Fibroblast of lung (primary cell): ENCODE measurements at regions not wholly inside any gene's neighbourhood (a gene's known extent, or its start where the extent isn't known, plus 50 kb on each side); places are given as distances from the start of the nearest gene placed in this dataset.

Experiments
- DNase-seq, 2 donors: peaks; one replicate each; pipeline versions ENCODE4 v3.0.0 to v3.0.0-alpha.2; 2010; ENCODE audit warnings: low read depth in 2 of 2
- H2AFZ ChIP-seq: 2 replicates; pipeline ENCODE4 v1.5.1; 2012; ENCODE audit warnings: low read length, control low read depth, inconsistent platforms
- H3K27ac ChIP-seq: 2 replicates; pipeline ENCODE4 v1.5.1; 2011; ENCODE audit warnings: low read length, control low read depth; ENCODE audit not compliant: insufficient read depth
- H3K27me3 ChIP-seq: 2 replicates; pipeline ENCODE4 v1.5.1; 2011; ENCODE audit warnings: mild to moderate bottlenecking, low read length; ENCODE audit not compliant: control insufficient read depth, insufficient read depth
- H3K36me3 ChIP-seq: 2 replicates; pipeline ENCODE4 v1.5.1; 2011; ENCODE audit warnings: low read length; ENCODE audit not compliant: control insufficient read depth, insufficient read depth
- H3K4me1 ChIP-seq: 2 replicates; pipeline ENCODE4 v1.5.1; 2011; ENCODE audit warnings: low read length; ENCODE audit not compliant: control insufficient read depth, insufficient read depth; ENCODE audit errors: extremely low read depth
- H3K4me2 ChIP-seq: 2 replicates; pipeline ENCODE4 v1.5.1; 2011; ENCODE audit warnings: low read length, control low read depth; ENCODE audit not compliant: insufficient read depth; ENCODE audit errors: extremely low read depth
- H3K4me3 ChIP-seq, 4 experiments: fragments of 200-600 bp in 1 of 4; sonication (generic) in 1 of 4; replicated peaks in 1 of 4; 2 replicates each; pipeline ENCODE4 v1.5.1; 2011 to 2016; ENCODE audit warnings: low read length in 4 of 4, low read depth in 3 of 4, mild to moderate bottlenecking in 3 of 4, control low read depth in 2 of 4, inconsistent platforms in 1 of 4, mixed read lengths in 1 of 4; ENCODE audit not compliant: insufficient read depth in 1 of 4; ENCODE audit errors: control extremely low read depth in 1 of 4
- H3K79me2 ChIP-seq: 2 replicates; pipeline ENCODE4 v1.5.1; 2012; ENCODE audit warnings: mild to moderate bottlenecking, low read length, inconsistent platforms; ENCODE audit not compliant: control insufficient read depth, insufficient read depth
- H3K9ac ChIP-seq: 2 replicates; pipeline ENCODE4 v1.5.1; 2011; ENCODE audit warnings: mild to moderate bottlenecking, low read length, control low read depth; ENCODE audit not compliant: insufficient read depth
- H3K9me3 ChIP-seq: 2 replicates; pipeline ENCODE4 v1.5.1; 2012; ENCODE audit warnings: low read depth, low read length; ENCODE audit not compliant: control insufficient read depth, insufficient read depth
- H4K20me1 ChIP-seq: 2 replicates; pipeline ENCODE4 v1.5.1; 2011; ENCODE audit warnings: low read length; ENCODE audit not compliant: control insufficient read depth, insufficient read depth; ENCODE audit errors: extremely low read depth
- CTCF ChIP-seq, 2 donors: IDR thresholded peaks in 1 of 2; conservative IDR thresholded peaks in 1 of 2; 1 replicate in 1 of 2; 2 replicates in 1 of 2; pipeline ENCODE4 v1.5.1; 2011 to 2012; ENCODE audit warnings: low read length in 2 of 2, control low read depth in 1 of 2, inconsistent platforms in 1 of 2, low read depth in 1 of 2, mild to moderate bottlenecking in 1 of 2
- EZH2 ChIP-seq: IDR thresholded peaks from 2 replicates; pipeline ENCODE4 v1.5.1; 2012; ENCODE audit warnings: low read length, control low read depth, mild to moderate bottlenecking; ENCODE audit errors: missing control alignments

- Histone ChIP-seq H3K4me1 (no peaks in the 10 kb centered on the region), H3K4me2 (no peak overlapping the region), H3K9ac (no peak overlapping the region), H4K20me1 (no peaks in the 10 kb centered on the region), H3K4me3 (no peak overlapping the region), H3K27ac (no peak overlapping the region), H2AFZ (no peak overlapping the region), H3K79me2 (no peaks in the 10 kb centered on the region), H3K36me3 (no peaks in the 10 kb centered on the region), H3K9me3 (no peaks in the 10 kb centered on the region), H3K27me3 (no peaks in the 10 kb centered on the region)
- TF ChIP-seq CTCF (conservative IDR thresholded peaks at IDR 0.05 in 1 of 2, IDR thresholded peaks at IDR 0.05 in 1 of 2; ENCODE audit: low read depth in 1 of 2, low read length in 2 of 2): no peak
- no peak for TF ChIP-seq EZH2
- DNase-seq: peak in 1 of 2 donors; percentile 53
Observed at GRCh38 chr10:4434516-4435071, 391.4 kb upstream of the AKR1E2 start.

GRCh38 chr10:4434105-4434504, 391.9 kb upstream of the AKR1E2 start:
- Histone ChIP-seq H3K9me3 (no peaks in the 10 kb centered on the region), H2AFZ (no peak overlapping the region)

GRCh38 chr10:4431114-4431863, 394.7 kb upstream of the AKR1E2 start:
- no peaks in the 10 kb centered on the region for H3K36me3 ChIP-seq
- H3K4me1 ChIP-seq: no peaks in the 10 kb centered on the region
- H3K27ac ChIP-seq: no peak overlapping the region
- H4K20me1 ChIP-seq: no peaks in the 10 kb centered on the region
- H3K27me3 ChIP-seq: no peaks in the 10 kb centered on the region
- peak; percentile 52 to 96 for DNase-seq
- no peak overlapping the region for H3K9ac ChIP-seq
- TF ChIP-seq EZH2 (no peak), CTCF (conservative IDR thresholded peaks at IDR 0.05 in 1 of 2, IDR thresholded peaks at IDR 0.05 in 1 of 2; ENCODE audit: low read depth in 1 of 2, low read length in 2 of 2) (no peak)
- H3K4me2 ChIP-seq: no peak overlapping the region
- H3K79me2 ChIP-seq: no peaks in the 10 kb centered on the region
- peak overlapping the region; percentile 8 for H2AFZ ChIP-seq
- H3K9me3 ChIP-seq: no peaks in the 10 kb centered on the region
- no peak overlapping the region for H3K4me3 ChIP-seq

More at GRCh38 chr10:4434105-4434504, 391.9 kb upstream of the AKR1E2 start:
- no peaks in the 10 kb centered on the region for H4K20me1 ChIP-seq
- H3K27me3 ChIP-seq: no peaks in the 10 kb centered on the region
- H3K9ac ChIP-seq: no peak overlapping the region
- no peak overlapping the region for H3K4me3 ChIP-seq
- TF ChIP-seq CTCF (conservative IDR thresholded peaks at IDR 0.05 in 1 of 2, IDR thresholded peaks at IDR 0.05 in 1 of 2; ENCODE audit: low read depth in 1 of 2, low read length in 2 of 2): no peak
- no peak for TF ChIP-seq EZH2
- H3K36me3 ChIP-seq: no peaks in the 10 kb centered on the region
- H3K4me1 ChIP-seq: no peaks in the 10 kb centered on the region
- H3K4me2 ChIP-seq: no peak overlapping the region
- no peak overlapping the region for H3K27ac ChIP-seq
- no peak for DNase-seq
- no peaks in the 10 kb centered on the region for H3K79me2 ChIP-seq
